ENCODE measurements at regions not wholly inside any gene's neighbourhood (a gene's known extent, or its start where the extent isn't known, plus 50 kb on each side); places are given as distances from the start of the nearest gene placed in this dataset.
"Not testable (repeated sequence)": the region's sequence is repeated elsewhere in the genome, so short reads cannot be mapped to it uniquely, and the experiment has no call there.

GRCh38 chr2:16060936-16061338, 120.6 kb downstream of the MYCN start:
- no peak for DNase-seq

GRCh38 chr2:16060125-16060935, 120.0 kb downstream of the MYCN start:
- no peak for DNase-seq

GRCh38 chr2:16059393-16060016, 119.2 kb downstream of the MYCN start:
- no peak for DNase-seq

GRCh38 chr2:16058747-16059358, 118.5 kb downstream of the MYCN start:
- no peak for DNase-seq

GRCh38 chr2:16058256-16058655, 117.9 kb downstream of the MYCN start:
- DNase-seq = no peak

GRCh38 chr2:16057661-16058060, 117.3 kb downstream of the MYCN start:
- no peak for DNase-seq

- no peak for DNase-seq
These were observed 115.7 kb downstream of the MYCN start for GRCh38 chr2:16055848-16056580.

GRCh38 chr2:16053437-16054257, 113.3 kb downstream of the MYCN start:
- DNase-seq = no peak

GRCh38 chr2:16052571-16053052, 112.3 kb downstream of the MYCN start:
- not testable (repeated sequence) for DNase-seq

- DNase-seq = no peak
These were observed 111.7 kb downstream of the MYCN start for GRCh38 chr2:16051841-16052564.

- DNase-seq = peak; percentile 21
These were observed 110.6 kb downstream of the MYCN start for GRCh38 chr2:16050908-16051489.

- DNase-seq = no peak
These were observed 110.0 kb downstream of the MYCN start for GRCh38 chr2:16050261-16050907.

GRCh38 chr2:16049406-16049805, 109.1 kb downstream of the MYCN start:
- no peak for DNase-seq

- no peak for DNase-seq
These were observed 108.1 kb downstream of the MYCN start for GRCh38 chr2:16048466-16048865.

- no peak for DNase-seq
These were observed 107.4 kb downstream of the MYCN start for GRCh38 chr2:16047701-16048100.

GRCh38 chr2:16046649-16047048, 106.3 kb downstream of the MYCN start:
- DNase-seq = no peak

- DNase-seq = no peak
These were observed 105.5 kb downstream of the MYCN start for GRCh38 chr2:16045653-16046352.

- no peak for DNase-seq
These were observed 104.7 kb downstream of the MYCN start for GRCh38 chr2:16044946-16045456.

GRCh38 chr2:16043627-16044026, 103.3 kb downstream of the MYCN start:
- no peak for DNase-seq

Data from hindlimb muscle (tissue), 1 donor.